WTC11 (cell line): ENCODE measurements at regions not wholly inside any gene's neighbourhood (a gene's known extent, or its start where the extent isn't known, plus 50 kb on each side); places are given as distances from the start of the nearest gene placed in this dataset.

ENCODE experiments used
- ATAC-seq: fragments of 200-7000 bp; cut with Tn5 transposase; 2 replicates; pipeline ENCODE4 v1.10.0; 2021; ENCODE audit warnings: mild to moderate bottlenecking, moderate library complexity
- CTCF ChIA-PET: fragments of 300-600 bp; sonication (Branson Sonifier 250); formaldehyde crosslinking; loops from one replicate; lab custom pipeline; 2021; ENCODE audit warnings: antibody characterized with exemption; lab: Charles Lee
- POLR2A ChIA-PET: fragments of 350-600 bp; sonication (Branson Sonifier 250); formaldehyde crosslinking; loops from one replicate; lab custom pipeline; 2021; ENCODE audit warnings: antibody characterized with exemption; lab: Charles Lee
- DNase-seq: peaks from one replicate; pipeline ENCODE4 v3.0.0; 2021; ENCODE audit warnings: low spot score
- H3K27ac Mint-ChIP-seq: 2 replicates; pipeline ENCODE4 v1.8.0; 2021; ENCODE audit warnings: mixed read lengths
- H3K27me3 Mint-ChIP-seq: 2 replicates; pipeline ENCODE4 v1.8.0; 2021; ENCODE audit warnings: low read depth, mild to moderate bottlenecking, moderate library complexity, mixed read lengths
- H3K36me3 Mint-ChIP-seq: 2 replicates; pipeline ENCODE4 v1.8.0; 2021; ENCODE audit warnings: mixed read lengths
- H3K4me1 Mint-ChIP-seq: 2 replicates; pipeline ENCODE4 v1.8.0; 2022; ENCODE audit warnings: mixed read lengths
- H3K4me3 Mint-ChIP-seq: 2 replicates; pipeline ENCODE4 v1.8.0; 2021; ENCODE audit warnings: mild to moderate bottlenecking, moderate library complexity, mixed read lengths
- H3K9me3 Mint-ChIP-seq: 2 replicates; pipeline ENCODE4 v1.8.0; 2021; ENCODE audit warnings: mixed read lengths
- ATF2 ChIP-seq: sonication (generic); formaldehyde crosslinking; IDR thresholded peaks from 2 replicates; pipeline ENCODE4 v1.8.1; 2022; ENCODE audit warnings: low read depth, missing genetic modification reagents, borderline replicate concordance
- E2F5 ChIP-seq: sonication (generic); formaldehyde crosslinking; IDR thresholded peaks from 2 replicates; pipeline ENCODE4 v1.8.1; 2022; ENCODE audit warnings: mild to moderate bottlenecking, moderate library complexity, missing genetic modification reagents
- EMX1 ChIP-seq: fragments of 250-450 bp; sonication (Bioruptor Pico); IDR thresholded peaks from 2 replicates; pipeline ENCODE4 v1.8.0; 2021; ENCODE audit warnings: mild to moderate bottlenecking
- HMGXB4 ChIP-seq: sonication (generic); formaldehyde crosslinking; IDR thresholded peaks from 2 replicates; pipeline ENCODE4 v1.8.1; 2023; ENCODE audit warnings: mild to moderate bottlenecking, moderate library complexity, missing genetic modification reagents
- MXD4 ChIP-seq: fragments of 250-450 bp; sonication (Bioruptor Pico); IDR thresholded peaks from 2 replicates; pipeline ENCODE4 v1.8.0; 2021; ENCODE audit warnings: mild to moderate bottlenecking, moderate library complexity, borderline replicate concordance
- NR2C2 ChIP-seq: sonication (generic); formaldehyde crosslinking; IDR thresholded peaks from 2 replicates; pipeline ENCODE4 v1.8.0; 2022; ENCODE audit warnings: mild to moderate bottlenecking, missing genetic modification reagents
- SMAD3 ChIP-seq: sonication (generic); formaldehyde crosslinking; IDR thresholded peaks from 2 replicates; pipeline ENCODE4 v1.8.0; 2022; ENCODE audit warnings: missing genetic modification reagents, mild to moderate bottlenecking, borderline replicate concordance
- STAT6 ChIP-seq: sonication (generic); formaldehyde crosslinking; conservative IDR thresholded peaks from 2 replicates; pipeline ENCODE4 v1.8.1; 2023; ENCODE audit warnings: mild to moderate bottlenecking, low read depth, missing genetic modification reagents, moderate library complexity
- ZBTB43 ChIP-seq: sonication (generic); formaldehyde crosslinking; IDR thresholded peaks from 2 replicates; pipeline ENCODE4 v1.8.1; 2023; ENCODE audit warnings: mild to moderate bottlenecking, missing genetic modification reagents
- ZNF423 ChIP-seq: fragments of 250-450 bp; sonication (Bioruptor Pico); IDR thresholded peaks from 2 replicates; pipeline ENCODE4 v2.1.2; 2022; ENCODE audit warnings: mild to moderate bottlenecking, moderate library complexity
- ZNF512 ChIP-seq: sonication (generic); formaldehyde crosslinking; IDR thresholded peaks from 2 replicates; pipeline ENCODE4 v1.8.1; 2022; ENCODE audit warnings: missing genetic modification reagents, borderline replicate concordance
- TF ChIP-seq, protein P1 (sequence below): sonication (generic); formaldehyde crosslinking; IDR thresholded peaks from 2 replicates; pipeline ENCODE4 v1.8.1; 2023; ENCODE audit warnings: mild to moderate bottlenecking, missing genetic modification reagents, moderate library complexity
- TF ChIP-seq, protein P2 (sequence below): sonication (generic); formaldehyde crosslinking; IDR thresholded peaks from 2 replicates; pipeline ENCODE4 v1.8.0; 2023; ENCODE audit warnings: missing genetic modification reagents, mild to moderate bottlenecking, borderline replicate concordance
- TF ChIP-seq, protein P3 (sequence below): fragments of 200-600 bp; IDR thresholded peaks from 2 replicates; pipeline ENCODE4 v1.8.0; 2022; ENCODE audit warnings: antibody characterized with exemption
- TF ChIP-seq, protein P4 (sequence below): sonication (generic); formaldehyde crosslinking; conservative IDR thresholded peaks from 2 replicates; pipeline ENCODE4 v1.8.1; 2022; ENCODE audit warnings: mild to moderate bottlenecking, missing genetic modification reagents
- TF ChIP-seq, protein P5 (sequence below): fragments of 250-450 bp; sonication (Bioruptor Pico); conservative IDR thresholded peaks from 2 replicates; pipeline ENCODE4 v1.9.0; 2021; ENCODE audit warnings: mild to moderate bottlenecking

DNA sequence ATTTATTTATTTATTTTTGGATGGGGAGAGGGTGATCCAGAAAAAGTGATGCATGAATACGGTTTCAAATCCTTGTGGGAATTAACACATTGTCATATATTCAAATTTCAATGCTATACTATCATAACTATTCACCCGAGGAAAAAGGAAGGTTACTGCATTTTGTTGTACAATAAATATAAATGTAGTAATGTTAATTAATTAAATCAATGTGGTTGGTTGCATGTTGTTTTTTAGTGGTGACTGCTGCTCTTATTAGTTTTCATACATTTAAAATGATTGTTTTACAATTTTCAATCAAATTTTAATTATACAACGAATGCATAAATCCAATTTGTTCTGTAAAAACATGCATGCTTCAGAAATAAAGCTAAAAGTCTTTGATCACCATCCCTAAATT lies 180.5 kb downstream of the ZFP64 start:
- H3K4me3 Mint-ChIP-seq = no peak overlapping the region
- H3K27ac Mint-ChIP-seq = no peak overlapping the region
- DNase-seq (no peak), ATAC-seq (no peak)
- ChIA-PET POLR2A (no interaction called here), CTCF (interaction anchor here (0.6 to 0.8 kb wide), 5 partner anchors 37 to 300 kb away, joined by 3 read pairs; no protein-coding TSS in a partner anchor)
- peaks cover 13% of the 10 kb centered on the region for H3K4me1 Mint-ChIP-seq
- no peaks in the 10 kb centered on the region; the same call in 1 of the 2 replicates for H3K36me3 Mint-ChIP-seq
- peaks cover 15% of the 10 kb centered on the region; the same call in 1 of the 2 replicates for H3K9me3 Mint-ChIP-seq
- H3K27me3 Mint-ChIP-seq = no peaks in the 10 kb centered on the region
- TF ChIP-seq EMX1 (CRISPR knock-in tag) (no peak), ZNF512 (CRISPR knock-in tag) (no peak), E2F5 (CRISPR knock-in tag) (no peak), NR2C2 (CRISPR knock-in tag) (no peak), MXD4 (CRISPR knock-in tag) (no peak), ATF2 (CRISPR knock-in tag) (no peak), SMAD3 (CRISPR knock-in tag) (no peak), ZNF423 (CRISPR knock-in tag) (no peak), ZBTB43 (CRISPR knock-in tag) (no peak), STAT6 (CRISPR knock-in tag) (no peak), HMGXB4 (no peak)
- TF ChIP-seq, protein P1, sequence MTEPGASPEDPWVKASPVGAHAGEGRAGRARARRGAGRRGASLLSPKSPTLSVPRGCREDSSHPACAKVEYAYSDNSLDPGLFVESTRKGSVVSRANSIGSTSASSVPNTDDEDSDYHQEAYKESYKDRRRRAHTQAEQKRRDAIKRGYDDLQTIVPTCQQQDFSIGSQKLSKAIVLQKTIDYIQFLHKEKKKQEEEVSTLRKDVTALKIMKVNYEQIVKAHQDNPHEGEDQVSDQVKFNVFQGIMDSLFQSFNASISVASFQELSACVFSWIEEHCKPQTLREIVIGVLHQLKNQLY (CRISPR knock-in tag) = no peak
- TF ChIP-seq, protein P2, sequence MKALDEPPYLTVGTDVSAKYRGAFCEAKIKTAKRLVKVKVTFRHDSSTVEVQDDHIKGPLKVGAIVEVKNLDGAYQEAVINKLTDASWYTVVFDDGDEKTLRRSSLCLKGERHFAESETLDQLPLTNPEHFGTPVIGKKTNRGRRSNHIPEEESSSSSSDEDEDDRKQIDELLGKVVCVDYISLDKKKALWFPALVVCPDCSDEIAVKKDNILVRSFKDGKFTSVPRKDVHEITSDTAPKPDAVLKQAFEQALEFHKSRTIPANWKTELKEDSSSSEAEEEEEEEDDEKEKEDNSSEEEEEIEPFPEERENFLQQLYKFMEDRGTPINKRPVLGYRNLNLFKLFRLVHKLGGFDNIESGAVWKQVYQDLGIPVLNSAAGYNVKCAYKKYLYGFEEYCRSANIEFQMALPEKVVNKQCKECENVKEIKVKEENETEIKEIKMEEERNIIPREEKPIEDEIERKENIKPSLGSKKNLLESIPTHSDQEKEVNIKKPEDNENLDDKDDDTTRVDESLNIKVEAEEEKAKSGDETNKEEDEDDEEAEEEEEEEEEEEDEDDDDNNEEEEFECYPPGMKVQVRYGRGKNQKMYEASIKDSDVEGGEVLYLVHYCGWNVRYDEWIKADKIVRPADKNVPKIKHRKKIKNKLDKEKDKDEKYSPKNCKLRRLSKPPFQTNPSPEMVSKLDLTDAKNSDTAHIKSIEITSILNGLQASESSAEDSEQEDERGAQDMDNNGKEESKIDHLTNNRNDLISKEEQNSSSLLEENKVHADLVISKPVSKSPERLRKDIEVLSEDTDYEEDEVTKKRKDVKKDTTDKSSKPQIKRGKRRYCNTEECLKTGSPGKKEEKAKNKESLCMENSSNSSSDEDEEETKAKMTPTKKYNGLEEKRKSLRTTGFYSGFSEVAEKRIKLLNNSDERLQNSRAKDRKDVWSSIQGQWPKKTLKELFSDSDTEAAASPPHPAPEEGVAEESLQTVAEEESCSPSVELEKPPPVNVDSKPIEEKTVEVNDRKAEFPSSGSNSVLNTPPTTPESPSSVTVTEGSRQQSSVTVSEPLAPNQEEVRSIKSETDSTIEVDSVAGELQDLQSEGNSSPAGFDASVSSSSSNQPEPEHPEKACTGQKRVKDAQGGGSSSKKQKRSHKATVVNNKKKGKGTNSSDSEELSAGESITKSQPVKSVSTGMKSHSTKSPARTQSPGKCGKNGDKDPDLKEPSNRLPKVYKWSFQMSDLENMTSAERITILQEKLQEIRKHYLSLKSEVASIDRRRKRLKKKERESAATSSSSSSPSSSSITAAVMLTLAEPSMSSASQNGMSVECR (CRISPR knock-in tag) = no peak
- TF ChIP-seq, protein P3, sequence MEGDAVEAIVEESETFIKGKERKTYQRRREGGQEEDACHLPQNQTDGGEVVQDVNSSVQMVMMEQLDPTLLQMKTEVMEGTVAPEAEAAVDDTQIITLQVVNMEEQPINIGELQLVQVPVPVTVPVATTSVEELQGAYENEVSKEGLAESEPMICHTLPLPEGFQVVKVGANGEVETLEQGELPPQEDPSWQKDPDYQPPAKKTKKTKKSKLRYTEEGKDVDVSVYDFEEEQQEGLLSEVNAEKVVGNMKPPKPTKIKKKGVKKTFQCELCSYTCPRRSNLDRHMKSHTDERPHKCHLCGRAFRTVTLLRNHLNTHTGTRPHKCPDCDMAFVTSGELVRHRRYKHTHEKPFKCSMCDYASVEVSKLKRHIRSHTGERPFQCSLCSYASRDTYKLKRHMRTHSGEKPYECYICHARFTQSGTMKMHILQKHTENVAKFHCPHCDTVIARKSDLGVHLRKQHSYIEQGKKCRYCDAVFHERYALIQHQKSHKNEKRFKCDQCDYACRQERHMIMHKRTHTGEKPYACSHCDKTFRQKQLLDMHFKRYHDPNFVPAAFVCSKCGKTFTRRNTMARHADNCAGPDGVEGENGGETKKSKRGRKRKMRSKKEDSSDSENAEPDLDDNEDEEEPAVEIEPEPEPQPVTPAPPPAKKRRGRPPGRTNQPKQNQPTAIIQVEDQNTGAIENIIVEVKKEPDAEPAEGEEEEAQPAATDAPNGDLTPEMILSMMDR = no peak
- TF ChIP-seq, protein P4, sequence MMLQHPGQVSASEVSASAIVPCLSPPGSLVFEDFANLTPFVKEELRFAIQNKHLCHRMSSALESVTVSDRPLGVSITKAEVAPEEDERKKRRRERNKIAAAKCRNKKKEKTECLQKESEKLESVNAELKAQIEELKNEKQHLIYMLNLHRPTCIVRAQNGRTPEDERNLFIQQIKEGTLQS (CRISPR knock-in tag) = no peak
- TF ChIP-seq, protein P5, sequence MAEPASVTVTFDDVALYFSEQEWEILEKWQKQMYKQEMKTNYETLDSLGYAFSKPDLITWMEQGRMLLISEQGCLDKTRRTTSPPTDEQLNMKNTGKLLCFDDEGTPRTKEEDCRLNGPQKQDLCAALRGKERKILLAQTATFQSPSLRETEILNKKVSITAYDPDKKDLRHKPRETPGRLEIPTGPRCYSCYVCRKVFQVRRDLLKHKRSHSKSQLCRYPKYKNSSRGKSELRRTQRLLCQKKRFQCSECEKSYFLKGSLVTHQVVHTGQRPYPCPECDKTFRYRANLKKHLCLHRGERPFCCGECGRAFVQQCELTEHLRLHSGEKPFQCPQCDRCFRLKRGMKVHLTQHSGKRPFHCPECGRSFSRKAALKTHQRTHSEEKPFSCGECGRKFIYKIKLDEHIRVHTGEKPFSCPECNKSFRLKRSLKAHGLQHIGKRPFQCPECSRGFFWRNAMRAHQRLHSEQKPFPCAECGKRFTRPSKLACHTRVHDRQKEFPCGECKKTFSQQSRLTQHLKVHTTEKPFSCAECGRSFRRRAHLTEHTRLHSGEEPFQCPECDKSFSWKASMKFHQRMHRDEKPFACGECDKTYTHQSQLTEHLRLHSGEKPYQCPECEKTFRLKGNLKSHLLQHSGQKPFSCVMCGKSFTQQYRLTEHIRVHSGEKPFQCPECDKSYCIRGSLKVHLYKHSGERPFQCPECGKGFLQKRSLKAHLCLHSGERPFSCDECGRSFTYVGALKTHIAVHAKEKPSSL = no peak
